ENCODE measurements at regions not wholly inside any gene's neighbourhood (a gene's known extent, or its start where the extent isn't known, plus 50 kb on each side); places are given as distances from the start of the nearest gene placed in this dataset.

DNA sequence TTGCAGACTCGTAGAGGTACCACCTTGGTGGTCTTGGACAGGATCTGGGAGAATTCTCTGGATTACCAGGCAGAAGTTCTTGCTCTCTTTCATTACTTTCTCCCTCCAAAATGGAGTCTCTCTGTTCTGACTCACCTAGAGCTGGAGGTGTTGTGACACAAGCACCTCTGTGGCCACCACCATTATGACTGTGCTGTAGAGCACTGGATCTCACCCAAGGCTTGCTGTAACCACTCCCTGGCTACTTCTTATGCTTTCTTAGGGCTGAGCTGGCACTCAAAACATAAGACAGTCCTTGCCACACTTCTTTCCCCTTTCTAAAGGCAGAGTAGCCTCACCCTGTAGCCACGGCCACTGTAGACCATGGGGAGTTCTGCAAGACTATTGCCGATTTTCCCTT lies 296.6 kb upstream of the DIPK2B start:
- Histone ChIP-seq H3K9me3 (ENCODE audit: control insufficient read depth, low read depth, low read length) (no peaks in the 10 kb centered on the region), H3K27me3 (ENCODE audit: control insufficient read depth, extremely low read depth, insufficient read depth, low read length) (no peaks in the 10 kb centered on the region), H4K20me1 (ENCODE audit: control insufficient read depth, extremely low read depth, insufficient read depth, low read length) (no peaks in the 10 kb centered on the region), H3K4me2 (ENCODE audit: control insufficient read depth, extremely low read depth, insufficient read depth, low read depth, low read length) (no peak overlapping the region), H3K4me3 (ENCODE audit: control insufficient read depth in 2 of 3, extremely low read depth in 1 of 3, insufficient read depth in 2 of 3, low read depth in 1 of 3, low read length in 3 of 3) (no peak overlapping the region), H3K9me1 (ENCODE audit: control insufficient read depth, extremely low read depth, insufficient read depth, low read length) (no peaks in the 10 kb centered on the region), H3K9ac (ENCODE audit: control insufficient read depth, extremely low read depth, insufficient read depth, low read length) (no peak overlapping the region), H3K79me2 (ENCODE audit: control insufficient read depth, insufficient read depth, low read length) (no peaks in the 10 kb centered on the region), H3K4me1 (ENCODE audit: control insufficient read depth, extremely low read depth, insufficient read depth, low read length) (no peaks in the 10 kb centered on the region), H3K36me3 (ENCODE audit: control insufficient read depth in 2 of 2, extremely low read depth in 1 of 2, insufficient read depth in 2 of 2, low read length in 2 of 2) (no peaks in the 10 kb centered on the region), H3K27ac (ENCODE audit: control insufficient read depth, insufficient read depth, low read length) (no peak overlapping the region), H2AFZ (ENCODE audit: control insufficient read depth, low read length) (no peak overlapping the region)
- DNase-seq (ENCODE audit: low read depth, low spot score) (no peak), FAIRE-seq (peak; percentile 20)
- TF ChIP-seq, protein P1, sequence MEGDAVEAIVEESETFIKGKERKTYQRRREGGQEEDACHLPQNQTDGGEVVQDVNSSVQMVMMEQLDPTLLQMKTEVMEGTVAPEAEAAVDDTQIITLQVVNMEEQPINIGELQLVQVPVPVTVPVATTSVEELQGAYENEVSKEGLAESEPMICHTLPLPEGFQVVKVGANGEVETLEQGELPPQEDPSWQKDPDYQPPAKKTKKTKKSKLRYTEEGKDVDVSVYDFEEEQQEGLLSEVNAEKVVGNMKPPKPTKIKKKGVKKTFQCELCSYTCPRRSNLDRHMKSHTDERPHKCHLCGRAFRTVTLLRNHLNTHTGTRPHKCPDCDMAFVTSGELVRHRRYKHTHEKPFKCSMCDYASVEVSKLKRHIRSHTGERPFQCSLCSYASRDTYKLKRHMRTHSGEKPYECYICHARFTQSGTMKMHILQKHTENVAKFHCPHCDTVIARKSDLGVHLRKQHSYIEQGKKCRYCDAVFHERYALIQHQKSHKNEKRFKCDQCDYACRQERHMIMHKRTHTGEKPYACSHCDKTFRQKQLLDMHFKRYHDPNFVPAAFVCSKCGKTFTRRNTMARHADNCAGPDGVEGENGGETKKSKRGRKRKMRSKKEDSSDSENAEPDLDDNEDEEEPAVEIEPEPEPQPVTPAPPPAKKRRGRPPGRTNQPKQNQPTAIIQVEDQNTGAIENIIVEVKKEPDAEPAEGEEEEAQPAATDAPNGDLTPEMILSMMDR (optimal IDR thresholded peaks at IDR 0.05 in 1 of 3, IDR thresholded peaks at IDR 0.05 in 1 of 3, conservative IDR thresholded peaks at IDR 0.05 in 1 of 3; ENCODE audit: extremely low read depth in 1 of 3, insufficient read depth in 2 of 3, low read length in 3 of 3): no peak
- TF ChIP-seq EZH2 (IDR thresholded peaks at IDR 0.05; ENCODE audit: low read length): no peak
- dilution Hi-C loops (cut with MboI; ENCODE audit: extremely low pct_ligation_motif_present, low sequenced_read_pairs): no loop called here

DNA sequence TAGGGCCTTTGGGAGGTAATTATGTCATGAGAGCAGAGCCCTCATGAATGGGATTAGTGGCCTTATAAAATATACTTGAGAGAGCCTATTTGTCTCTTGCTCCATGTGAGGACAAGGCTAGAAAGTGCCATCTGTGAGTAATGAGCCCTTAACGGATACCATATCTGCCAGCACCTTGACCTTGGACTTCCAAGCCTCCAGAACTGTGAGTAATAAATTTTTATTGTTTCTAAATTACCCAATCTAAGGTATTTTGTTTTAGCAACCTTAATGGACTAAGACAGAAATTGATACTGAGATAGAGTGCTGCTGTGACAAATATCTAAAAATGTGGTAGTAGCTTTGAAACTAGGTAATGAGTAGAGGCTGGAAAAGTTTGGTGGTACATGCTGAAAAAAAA lies 285.0 kb upstream of the DIPK2B start:
- no peak overlapping the region for H3K4me2 ChIP-seq (ENCODE audit: control insufficient read depth, extremely low read depth, insufficient read depth, low read depth, low read length)
- H4K20me1 ChIP-seq (ENCODE audit: control insufficient read depth, extremely low read depth, insufficient read depth, low read length): no peaks in the 10 kb centered on the region
- H3K36me3 ChIP-seq (ENCODE audit: control insufficient read depth in 2 of 2, extremely low read depth in 1 of 2, insufficient read depth in 2 of 2, low read length in 2 of 2): no peaks in the 10 kb centered on the region
- FAIRE-seq (no peak), DNase-seq (ENCODE audit: low read depth, low spot score) (no peak)
- peaks cover 5% of the 10 kb centered on the region for H3K9me3 ChIP-seq (ENCODE audit: control insufficient read depth, low read depth, low read length)
- H3K4me3 ChIP-seq (ENCODE audit: control insufficient read depth in 2 of 3, extremely low read depth in 1 of 3, insufficient read depth in 2 of 3, low read depth in 1 of 3, low read length in 3 of 3): no peak overlapping the region
- H3K27me3 ChIP-seq (ENCODE audit: control insufficient read depth, extremely low read depth, insufficient read depth, low read length): no peaks in the 10 kb centered on the region
- peaks cover 2% of the 10 kb centered on the region for H3K4me1 ChIP-seq (ENCODE audit: control insufficient read depth, extremely low read depth, insufficient read depth, low read length)
- H2AFZ ChIP-seq (ENCODE audit: control insufficient read depth, low read length): no peak overlapping the region
- H3K79me2 ChIP-seq (ENCODE audit: control insufficient read depth, insufficient read depth, low read length): no peaks in the 10 kb centered on the region
- H3K27ac ChIP-seq (ENCODE audit: control insufficient read depth, insufficient read depth, low read length): no peak overlapping the region
- TF ChIP-seq, protein P1 (optimal IDR thresholded peaks at IDR 0.05 in 1 of 3, IDR thresholded peaks at IDR 0.05 in 1 of 3, conservative IDR thresholded peaks at IDR 0.05 in 1 of 3; ENCODE audit: extremely low read depth in 1 of 3, insufficient read depth in 2 of 3, low read length in 3 of 3): no peak
- TF ChIP-seq EZH2 (IDR thresholded peaks at IDR 0.05; ENCODE audit: low read length): no peak
- H3K9me1 ChIP-seq (ENCODE audit: control insufficient read depth, extremely low read depth, insufficient read depth, low read length): no peaks in the 10 kb centered on the region
- dilution Hi-C loops (cut with MboI; ENCODE audit: extremely low pct_ligation_motif_present, low sequenced_read_pairs): no loop called here
- no peak overlapping the region for H3K9ac ChIP-seq (ENCODE audit: control insufficient read depth, extremely low read depth, insufficient read depth, low read length)
